ENCODE measurements at regions not wholly inside any gene's neighbourhood (a gene's known extent, or its start where the extent isn't known, plus 50 kb on each side); places are given as distances from the start of the nearest gene placed in this dataset.
A peak's percentile ranks its signal among the peaks of the same experiment; 100 is the strongest.

- H3K4me3 Mint-ChIP-seq (ENCODE audit: unreplicated experiment), result no peak overlapping the region
- TF ChIP-seq, protein P1, sequence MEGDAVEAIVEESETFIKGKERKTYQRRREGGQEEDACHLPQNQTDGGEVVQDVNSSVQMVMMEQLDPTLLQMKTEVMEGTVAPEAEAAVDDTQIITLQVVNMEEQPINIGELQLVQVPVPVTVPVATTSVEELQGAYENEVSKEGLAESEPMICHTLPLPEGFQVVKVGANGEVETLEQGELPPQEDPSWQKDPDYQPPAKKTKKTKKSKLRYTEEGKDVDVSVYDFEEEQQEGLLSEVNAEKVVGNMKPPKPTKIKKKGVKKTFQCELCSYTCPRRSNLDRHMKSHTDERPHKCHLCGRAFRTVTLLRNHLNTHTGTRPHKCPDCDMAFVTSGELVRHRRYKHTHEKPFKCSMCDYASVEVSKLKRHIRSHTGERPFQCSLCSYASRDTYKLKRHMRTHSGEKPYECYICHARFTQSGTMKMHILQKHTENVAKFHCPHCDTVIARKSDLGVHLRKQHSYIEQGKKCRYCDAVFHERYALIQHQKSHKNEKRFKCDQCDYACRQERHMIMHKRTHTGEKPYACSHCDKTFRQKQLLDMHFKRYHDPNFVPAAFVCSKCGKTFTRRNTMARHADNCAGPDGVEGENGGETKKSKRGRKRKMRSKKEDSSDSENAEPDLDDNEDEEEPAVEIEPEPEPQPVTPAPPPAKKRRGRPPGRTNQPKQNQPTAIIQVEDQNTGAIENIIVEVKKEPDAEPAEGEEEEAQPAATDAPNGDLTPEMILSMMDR (IDR thresholded peaks at IDR 0.05; ENCODE audit: partially characterized antibody, unreplicated experiment), result no peak
Observed at GRCh38 chr5:148910216-148910615, 83.8 kb downstream of the ADRB2 start.

GRCh38 chr5:148910686-148911361, 84.4 kb downstream of the ADRB2 start:
- no peaks in the 10 kb centered on the region for H3K27me3 Mint-ChIP-seq (ENCODE audit: unreplicated experiment)
- no peaks in the 10 kb centered on the region for H3K4me1 Mint-ChIP-seq (ENCODE audit: low read depth, unreplicated experiment)
- H3K4me3 Mint-ChIP-seq (ENCODE audit: unreplicated experiment), result no peak overlapping the region
- H3K9me3 Mint-ChIP-seq (ENCODE audit: unreplicated experiment), result no peaks in the 10 kb centered on the region
- TF ChIP-seq, protein P1 (IDR thresholded peaks at IDR 0.05; ENCODE audit: partially characterized antibody, unreplicated experiment), result no peak
- peak overlapping the region; percentile 2 for H3K27ac Mint-ChIP-seq (ENCODE audit: unreplicated experiment)
- H3K36me3 Mint-ChIP-seq (ENCODE audit: unreplicated experiment), result no peaks in the 10 kb centered on the region
- no peak for DNase-seq

More at GRCh38 chr5:148910216-148910615, 83.8 kb downstream of the ADRB2 start:
- Mint-ChIP-seq H3K36me3 (ENCODE audit: unreplicated experiment) (no peaks in the 10 kb centered on the region), H3K27ac (ENCODE audit: unreplicated experiment) (peak overlapping the region; percentile 2), H3K27me3 (ENCODE audit: unreplicated experiment) (no peaks in the 10 kb centered on the region), H3K9me3 (ENCODE audit: unreplicated experiment) (no peaks in the 10 kb centered on the region), H3K4me1 (ENCODE audit: low read depth, unreplicated experiment) (no peaks in the 10 kb centered on the region)
- no peak for DNase-seq

DNA sequence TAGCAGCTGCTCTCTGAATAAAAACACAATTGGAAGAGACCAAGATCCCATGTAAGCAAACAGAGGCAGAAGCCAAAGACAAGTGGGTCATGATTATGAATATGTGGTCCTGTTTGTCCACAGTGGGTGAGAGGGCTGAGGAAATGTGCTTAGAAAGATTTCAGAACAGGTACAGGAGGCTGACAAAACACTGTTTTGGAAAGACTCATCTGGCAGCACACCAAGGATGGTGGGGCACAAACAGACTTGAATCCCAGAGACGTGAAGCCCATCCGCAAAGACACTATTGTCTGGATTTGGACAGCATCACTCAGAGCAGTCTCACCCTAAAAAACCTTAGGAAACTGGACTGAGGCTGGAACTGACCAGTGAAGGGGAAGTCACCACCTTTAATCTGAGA, 85.0 kb downstream of the ADRB2 start:
- Mint-ChIP-seq H3K36me3 (ENCODE audit: unreplicated experiment) (no peaks in the 10 kb centered on the region), H3K27me3 (ENCODE audit: unreplicated experiment) (no peaks in the 10 kb centered on the region), H3K9me3 (ENCODE audit: unreplicated experiment) (no peaks in the 10 kb centered on the region), H3K27ac (ENCODE audit: unreplicated experiment) (no peak overlapping the region), H3K4me3 (ENCODE audit: unreplicated experiment) (no peak overlapping the region), H3K4me1 (ENCODE audit: low read depth, unreplicated experiment) (no peaks in the 10 kb centered on the region)
- TF ChIP-seq, protein P1 (IDR thresholded peaks at IDR 0.05; ENCODE audit: partially characterized antibody, unreplicated experiment), result no peak
- no peak for DNase-seq

GRCh38 chr5:148912146-148912545, 85.7 kb downstream of the ADRB2 start:
- no peak for DNase-seq
- no peaks in the 10 kb centered on the region for H3K9me3 Mint-ChIP-seq (ENCODE audit: unreplicated experiment)
- H3K4me1 Mint-ChIP-seq (ENCODE audit: low read depth, unreplicated experiment), result no peaks in the 10 kb centered on the region
- no peaks in the 10 kb centered on the region for H3K27me3 Mint-ChIP-seq (ENCODE audit: unreplicated experiment)
- no peak overlapping the region for H3K4me3 Mint-ChIP-seq (ENCODE audit: unreplicated experiment)
- no peak overlapping the region for H3K27ac Mint-ChIP-seq (ENCODE audit: unreplicated experiment)
- TF ChIP-seq, protein P1 (IDR thresholded peaks at IDR 0.05; ENCODE audit: partially characterized antibody, unreplicated experiment), result no peak
- H3K36me3 Mint-ChIP-seq (ENCODE audit: unreplicated experiment), result no peaks in the 10 kb centered on the region

GRCh38 chr5:148912714-148913398, 86.4 kb downstream of the ADRB2 start:
- H3K9me3 Mint-ChIP-seq (ENCODE audit: unreplicated experiment), result no peaks in the 10 kb centered on the region
- H3K4me3 Mint-ChIP-seq (ENCODE audit: unreplicated experiment), result no peak overlapping the region
- no peak overlapping the region for H3K27ac Mint-ChIP-seq (ENCODE audit: unreplicated experiment)
- H3K36me3 Mint-ChIP-seq (ENCODE audit: unreplicated experiment), result no peaks in the 10 kb centered on the region
- TF ChIP-seq, protein P1 (IDR thresholded peaks at IDR 0.05; ENCODE audit: partially characterized antibody, unreplicated experiment), result no peak
- DNase-seq, result no peak
- no peaks in the 10 kb centered on the region for H3K27me3 Mint-ChIP-seq (ENCODE audit: unreplicated experiment)
- H3K4me1 Mint-ChIP-seq (ENCODE audit: low read depth, unreplicated experiment), result no peaks in the 10 kb centered on the region
